ENCODE measurements at regions not wholly inside any gene's neighbourhood (a gene's known extent, or its start where the extent isn't known, plus 50 kb on each side); places are given as distances from the start of the nearest gene placed in this dataset.

- TF ChIP-seq ZBTB10 (tag by site-specific recombination; IDR thresholded peaks at IDR 0.05), result no peak
- TF ChIP-seq ZNF239 (tag by site-specific recombination; IDR thresholded peaks at IDR 0.05), result no peak
- no peak for TF ChIP-seq ZNF341 (tag by site-specific recombination; IDR thresholded peaks at IDR 0.05; ENCODE audit: low read depth)
- no peak for TF ChIP-seq ZNF777 (tag by site-specific recombination; IDR thresholded peaks at IDR 0.05; ENCODE audit: borderline replicate concordance)
- TF ChIP-seq ZNF513 (tag by site-specific recombination; IDR thresholded peaks at IDR 0.05), result no peak
- TF ChIP-seq ZFP37 (tag by site-specific recombination; IDR thresholded peaks at IDR 0.05), result no peak
- no peak for TF ChIP-seq ZNF16 (tag by site-specific recombination; IDR thresholded peaks at IDR 0.05; ENCODE audit: low read depth)
- no peak for TF ChIP-seq ZNF692 (tag by site-specific recombination; IDR thresholded peaks at IDR 0.05)
- TF ChIP-seq ZBTB1 (tag by site-specific recombination; IDR thresholded peaks at IDR 0.05), result no peak
- no peak for TF ChIP-seq ZNF529 (tag by site-specific recombination; IDR thresholded peaks at IDR 0.05; ENCODE audit: insufficient replicate concordance)
- no peak for TF ChIP-seq ZNF580 (tag by site-specific recombination; IDR thresholded peaks at IDR 0.05)
Measured at GRCh38 chrX:39201305-39201990, 400.2 kb downstream of the MID1IP1 start (continued).

- POLR2A ChIA-PET, result no interaction called here
- Histone ChIP-seq H3K4me1 (ENCODE audit: control insufficient read depth, insufficient read depth, low read length) (no peaks in the 10 kb centered on the region), H3K9me3 (ENCODE audit: control insufficient read depth, insufficient read depth, low read depth, low read length) (no peaks in the 10 kb centered on the region), H3K36me3 (ENCODE audit: control insufficient read depth in 2 of 2, insufficient read depth in 1 of 2, low read length in 2 of 2) (no peaks in the 10 kb centered on the region), H3K27ac (ENCODE audit: extremely low read depth, low read depth, low read length) (no peak overlapping the region), H3K4me3 (ENCODE audit: low read depth, low read length) (no peak overlapping the region)
- no peak for TF ChIP-seq ZNF266 (tag by site-specific recombination; IDR thresholded peaks at IDR 0.05; ENCODE audit: low read depth)
- no peak for TF ChIP-seq ZNF114 (tag by site-specific recombination; IDR thresholded peaks at IDR 0.05)
- TF ChIP-seq ZNF221 (tag by site-specific recombination; IDR thresholded peaks at IDR 0.05; ENCODE audit: borderline replicate concordance), result no peak
- TF ChIP-seq ZXDB (tag by site-specific recombination; IDR thresholded peaks at IDR 0.05), result no peak
- TF ChIP-seq ZNF148 (tag by site-specific recombination; IDR thresholded peaks at IDR 0.05; ENCODE audit: borderline replicate concordance), result no peak
- no peak for TF ChIP-seq ZBTB44 (tag by site-specific recombination; IDR thresholded peaks at IDR 0.05)
- TF ChIP-seq ZNF280C (tag by site-specific recombination; IDR thresholded peaks at IDR 0.05), result no peak
- TF ChIP-seq ZNF791 (tag by site-specific recombination; IDR thresholded peaks at IDR 0.05), result no peak
- TF ChIP-seq ZNF660 (tag by site-specific recombination; IDR thresholded peaks at IDR 0.05), result no peak
- TF ChIP-seq ZNF19 (tag by site-specific recombination; IDR thresholded peaks at IDR 0.05; ENCODE audit: low read depth), result no peak
- no peak for TF ChIP-seq ZNF37A (tag by site-specific recombination; IDR thresholded peaks at IDR 0.05)
- TF ChIP-seq SP3 (tag by site-specific recombination; IDR thresholded peaks at IDR 0.05), result no peak
- no peak for TF ChIP-seq ZNF174 (tag by site-specific recombination; IDR thresholded peaks at IDR 0.05)
- CTCF ChIA-PET, result interaction anchor here (1.2 kb wide), 1 partner anchor 51 kb away, joined by 3 read pairs; no protein-coding TSS in a partner anchor
Measured at GRCh38 chrX:39202641-39203040, 401.4 kb downstream of the MID1IP1 start.

Data from HEK293 (cell line).